ENCODE measurements at regions not wholly inside any gene's neighbourhood (a gene's known extent, or its start where the extent isn't known, plus 50 kb on each side); places are given as distances from the start of the nearest gene placed in this dataset.

- no peak for DNase-seq
These were observed 67.4 kb upstream of the TLE3 start for GRCh38 chr15:70164910-70165715.

- DNase-seq = no peak
These were observed 66.6 kb upstream of the TLE3 start for GRCh38 chr15:70164156-70164900.

GRCh38 chr15:70160803-70161565, 63.3 kb upstream of the TLE3 start:
- no peak for DNase-seq

GRCh38 chr15:70160267-70160666, 62.5 kb upstream of the TLE3 start:
- DNase-seq = no peak

GRCh38 chr15:70159713-70160009, 61.9 kb upstream of the TLE3 start:
- DNase-seq = no peak

GRCh38 chr15:70159001-70159712, 61.4 kb upstream of the TLE3 start:
- no peak for DNase-seq

GRCh38 chr15:70158309-70159000, 60.7 kb upstream of the TLE3 start:
- DNase-seq = no peak

GRCh38 chr15:70156671-70157271, 59.1 kb upstream of the TLE3 start:
- DNase-seq = no peak

- no peak for DNase-seq
These were observed 57.1 kb upstream of the TLE3 start for GRCh38 chr15:70154718-70155347.

- DNase-seq = no peak
These were observed 56.4 kb upstream of the TLE3 start for GRCh38 chr15:70153921-70154717.

- DNase-seq = no peak
These were observed 54.4 kb upstream of the TLE3 start for GRCh38 chr15:70152070-70152480.

- DNase-seq = no peak
These were observed 53.7 kb upstream of the TLE3 start for GRCh38 chr15:70151462-70151861.

- no peak for DNase-seq
These were observed 53.3 kb upstream of the TLE3 start for GRCh38 chr15:70151003-70151402.

- DNase-seq = no peak
These were observed 52.7 kb upstream of the TLE3 start for GRCh38 chr15:70150405-70150747.

- no peak for DNase-seq
These were observed 52.1 kb upstream of the TLE3 start for GRCh38 chr15:70149667-70150404.

GRCh38 chr15:70147778-70148177, 50.1 kb upstream of the TLE3 start:
- DNase-seq = no peak
